Activated T-helper 1 cell treated with anti-CD3 and anti-CD28 coated beads, Interleukin-2, amount 50 U/mL, for 16 hours (primary cell): ENCODE measurements at regions not wholly inside any gene's neighbourhood (a gene's known extent, or its start where the extent isn't known, plus 50 kb on each side); places are given as distances from the start of the nearest gene placed in this dataset.

Experiments used
- DNase-seq, 2 donors: peaks; one replicate each; pipeline ENCODE4 v3.0.0-alpha.2; 2020; ENCODE audit warnings: low read depth in 1 of 2, low spot score in 1 of 2

DNA sequence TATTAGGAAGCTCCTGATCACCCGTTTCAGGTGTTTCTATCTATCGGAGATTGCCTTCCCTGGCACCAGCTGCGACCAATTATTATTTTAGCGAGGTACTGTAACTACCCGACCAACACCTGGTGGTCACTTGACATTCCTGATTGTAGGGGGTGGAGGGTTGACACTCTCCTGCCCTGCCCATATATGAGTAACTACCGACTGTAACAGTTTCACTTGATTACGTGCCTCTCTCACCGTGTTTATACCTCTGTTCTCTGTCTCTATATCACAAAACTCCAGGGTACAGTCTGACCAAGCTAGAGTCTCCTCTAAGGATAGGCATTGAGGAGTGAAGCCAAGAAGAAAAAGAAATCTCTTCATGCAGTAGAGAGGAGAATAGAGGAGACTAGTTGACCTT lies 268.0 kb upstream of the LRATD1 start:
- no peak for DNase-seq

DNA sequence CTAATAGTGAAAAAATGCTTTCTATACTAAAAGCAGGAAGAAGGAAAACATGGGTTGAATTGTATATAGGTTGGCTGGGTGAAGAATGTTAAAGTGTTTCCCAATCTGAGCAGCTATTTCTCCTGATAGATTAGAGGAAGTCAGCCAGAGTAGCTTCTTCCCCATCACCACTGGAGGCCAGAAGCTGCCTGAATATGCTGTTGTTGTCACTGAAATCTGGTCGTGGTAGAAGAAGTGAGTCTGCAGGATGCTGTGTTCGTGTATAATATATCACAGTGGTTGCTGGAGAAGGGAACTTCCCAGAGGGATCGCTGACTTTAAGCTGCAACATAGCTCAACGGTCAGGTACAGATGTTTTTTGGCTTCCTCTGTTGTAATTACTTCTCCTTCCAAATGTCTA lies 247.5 kb upstream of the LRATD1 start:
- DNase-seq: no peak

DNA sequence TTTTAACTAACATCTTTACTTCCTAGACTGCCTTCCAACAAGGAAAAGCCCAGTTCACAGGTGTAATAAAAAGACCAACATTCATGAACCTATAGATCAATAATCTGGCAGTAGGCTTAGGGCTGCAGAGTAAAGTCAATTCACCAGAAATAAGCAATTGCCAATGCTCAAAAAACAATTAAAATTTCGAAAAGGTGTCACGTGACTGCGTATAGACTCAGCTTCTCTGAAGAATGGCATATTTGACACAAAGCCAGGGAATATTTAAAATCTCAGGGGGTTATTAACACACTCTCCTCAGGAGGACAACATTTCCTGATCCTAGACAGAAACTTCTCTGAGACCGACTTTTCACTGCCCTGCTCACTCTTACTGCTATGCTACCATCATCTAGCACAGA lies 245.2 kb upstream of the LRATD1 start:
- no peak for DNase-seq

- no peak for DNase-seq
These were observed 243.8 kb upstream of the LRATD1 start for GRCh38 chr2:14388724-14389123.

DNA sequence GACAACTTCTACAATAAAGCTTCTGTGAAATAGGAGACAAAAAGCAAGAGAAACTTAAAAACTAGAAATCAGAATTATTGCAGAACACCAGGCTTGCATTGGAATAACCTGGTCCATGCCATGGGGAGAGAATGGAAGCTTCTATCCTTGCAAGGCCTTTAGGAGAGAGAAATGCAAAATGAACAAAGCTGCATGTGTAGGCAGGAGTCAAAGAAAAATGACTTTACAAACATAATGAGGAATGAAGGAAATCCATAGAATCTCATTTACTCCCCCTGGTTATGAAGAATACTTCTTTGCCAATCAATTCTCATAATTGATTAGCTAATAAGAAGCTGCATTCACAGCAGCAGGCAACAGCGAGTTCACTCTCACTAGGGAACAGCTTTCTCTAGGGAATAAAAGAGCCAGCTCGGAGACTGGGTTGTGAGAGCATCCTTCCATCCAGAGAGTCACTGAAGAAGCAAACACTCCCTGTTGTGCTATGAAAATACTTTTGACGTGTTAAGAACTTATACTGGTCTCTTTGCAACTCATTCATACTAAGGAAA lies 235.9 kb upstream of the LRATD1 start:
- no peak for DNase-seq

DNA sequence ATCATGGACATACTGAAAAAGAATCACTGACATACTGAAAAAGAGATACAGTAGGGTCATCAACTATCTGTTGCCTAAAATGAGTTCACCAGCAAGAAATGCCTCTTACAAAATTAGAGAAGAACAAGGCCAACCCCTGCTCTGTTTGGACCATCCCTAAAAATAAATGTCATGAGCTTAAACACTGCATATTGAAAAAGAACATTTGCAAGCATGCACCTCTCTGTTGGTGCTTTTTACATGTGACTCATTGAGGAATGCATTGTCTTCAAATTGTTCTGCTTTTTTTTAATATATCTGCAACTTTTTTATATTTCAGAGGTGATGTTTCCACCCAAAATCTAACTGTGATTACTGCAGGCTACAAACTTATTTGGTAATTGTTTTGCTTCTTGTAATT lies 233.9 kb upstream of the LRATD1 start:
- no peak for DNase-seq

DNA sequence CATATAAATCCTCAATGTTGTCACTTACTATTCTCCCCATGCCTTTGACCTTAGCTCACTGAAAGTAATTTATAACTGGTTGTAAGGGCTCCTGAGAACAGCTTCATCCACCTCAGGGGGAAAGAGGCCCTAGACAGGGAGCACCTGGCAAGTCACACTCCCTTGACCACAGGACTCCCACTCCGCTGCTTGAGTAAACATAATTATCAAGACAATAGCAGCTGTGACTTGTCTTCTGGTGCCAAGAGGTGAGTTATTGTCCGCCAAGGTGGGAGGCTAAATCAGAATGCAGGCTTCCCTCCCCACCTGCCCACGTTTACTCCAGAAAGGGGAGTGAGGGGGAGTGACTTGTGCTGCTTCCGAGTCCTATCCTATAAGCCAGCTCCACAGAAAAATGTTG lies 230.6 kb upstream of the LRATD1 start:
- DNase-seq: no peak

- no peak for DNase-seq
These were observed 223.8 kb upstream of the LRATD1 start for GRCh38 chr2:14408695-14409094.

DNA sequence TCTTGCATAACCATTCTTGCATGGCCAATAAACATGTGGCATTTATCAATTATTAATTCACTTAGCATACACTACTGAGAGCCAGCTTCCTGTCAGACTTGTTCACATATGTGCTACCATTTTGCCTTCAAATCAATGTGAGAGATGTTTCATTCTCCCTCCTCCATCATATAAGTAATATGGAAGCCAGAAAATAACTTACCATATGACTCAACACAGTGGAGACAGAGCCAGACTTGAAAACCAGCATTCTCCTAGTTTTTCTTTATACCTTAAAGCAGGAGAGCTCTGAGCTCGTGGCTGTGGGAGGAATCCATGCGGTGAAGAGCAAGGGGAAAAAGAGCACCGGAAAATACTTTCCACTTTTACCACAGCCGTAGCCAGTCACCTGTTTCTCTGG lies 215.0 kb upstream of the LRATD1 start:
- DNase-seq: no peak

DNA sequence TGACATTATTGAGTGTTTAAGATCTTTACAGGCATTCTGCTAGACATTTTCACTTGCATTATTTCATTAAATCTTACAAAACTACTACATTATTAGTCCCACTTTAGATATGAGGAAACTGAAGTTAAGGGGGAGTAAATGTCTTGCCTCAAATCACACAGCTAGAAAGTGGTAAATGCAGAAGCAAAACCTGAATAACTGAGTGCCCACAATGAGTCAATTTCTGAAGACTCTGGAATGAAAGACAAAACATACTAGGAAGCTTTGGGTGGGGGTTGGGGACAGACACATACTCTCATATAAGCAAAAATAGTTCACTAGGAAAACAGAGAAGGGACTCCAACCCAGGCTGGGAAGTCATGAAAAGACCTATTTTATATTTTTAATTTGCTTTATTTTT lies 214.4 kb upstream of the LRATD1 start:
- no peak for DNase-seq

- DNase-seq: no peak
These were observed 211.7 kb upstream of the LRATD1 start for GRCh38 chr2:14420851-14421250.

- DNase-seq: no peak
These were observed 210.1 kb upstream of the LRATD1 start for GRCh38 chr2:14422426-14422825.

- DNase-seq: no peak
These were observed 209.2 kb upstream of the LRATD1 start for GRCh38 chr2:14423145-14423906.

DNA sequence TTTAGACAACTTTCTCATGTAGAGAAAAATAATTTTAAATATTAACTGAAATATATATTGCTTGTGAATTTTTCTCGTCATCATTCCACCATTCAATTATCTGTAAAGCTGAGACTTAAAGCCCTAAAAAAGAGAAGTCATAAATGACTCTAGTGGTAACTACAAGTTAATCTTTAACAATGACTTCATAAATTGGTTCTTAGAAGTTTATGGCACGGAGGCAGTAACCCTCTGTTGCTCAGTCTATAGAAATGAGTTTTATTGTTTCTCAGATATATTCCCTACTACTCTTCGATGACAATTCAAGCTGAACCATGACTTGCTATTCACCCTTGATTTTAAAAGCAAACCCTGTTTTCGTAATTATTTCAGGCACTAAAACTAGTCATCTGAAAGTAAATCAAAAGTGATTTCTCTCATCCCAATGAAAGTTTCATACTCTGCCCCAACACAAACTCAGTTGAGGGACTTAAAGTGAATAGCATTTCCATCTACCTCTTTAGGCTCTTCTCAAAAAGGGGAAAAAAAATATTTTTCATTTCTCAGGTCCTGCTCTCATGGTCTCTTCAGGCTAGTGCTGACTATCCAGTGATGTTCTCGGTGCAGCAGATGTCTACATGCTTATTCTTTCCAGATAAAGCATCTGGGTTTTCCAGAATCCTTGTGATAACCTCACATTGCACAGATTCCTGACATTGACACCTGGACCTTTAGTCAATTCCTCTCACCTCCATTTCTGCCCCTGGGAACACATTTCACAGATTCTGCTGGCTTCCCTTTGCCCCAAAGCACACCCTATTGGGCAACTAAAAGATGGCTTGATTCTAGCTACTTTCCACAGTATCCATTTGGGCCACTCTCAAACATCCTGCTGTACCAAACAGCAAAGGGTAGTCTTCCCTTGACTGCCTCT lies 207.8 kb upstream of the LRATD1 start:
- no peak for DNase-seq

DNA sequence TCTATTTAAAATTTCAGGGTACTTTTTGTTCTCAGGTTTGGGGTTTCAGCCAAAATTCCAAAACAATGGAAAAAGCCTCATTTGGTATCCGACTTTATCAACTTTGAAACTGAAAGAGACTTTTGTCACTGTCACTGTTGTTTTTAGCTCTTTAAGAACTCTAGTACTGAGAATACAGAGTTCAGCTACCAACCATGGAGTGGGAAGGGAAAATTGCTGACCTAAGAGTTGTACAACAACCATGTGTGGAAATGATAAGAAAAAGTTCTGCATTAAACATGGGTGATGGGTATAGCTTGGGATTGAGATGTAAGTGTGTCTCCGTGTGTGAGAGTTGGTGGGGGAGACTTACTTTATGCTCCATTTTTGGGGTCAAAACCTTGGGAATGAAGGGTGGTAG lies 206.6 kb upstream of the LRATD1 start:
- no peak for DNase-seq

DNA sequence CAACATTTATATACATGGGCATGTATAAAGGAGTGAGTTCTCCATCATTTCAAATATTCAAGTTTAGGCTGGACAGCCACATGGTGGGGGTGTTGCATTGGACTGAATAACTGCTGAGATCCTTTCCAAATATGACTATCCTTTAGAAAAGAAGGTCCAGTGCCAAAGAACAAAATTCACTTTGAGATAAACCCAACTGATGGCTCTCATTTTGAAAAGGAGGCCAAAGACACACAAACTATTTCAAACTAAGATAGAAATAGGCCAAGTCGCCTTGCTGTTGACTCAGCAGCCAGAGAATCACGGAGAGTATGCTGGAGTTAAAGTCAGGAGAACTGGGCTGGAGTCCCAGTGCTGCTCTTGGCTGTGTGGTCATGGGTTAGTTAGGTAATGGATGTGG lies 204.5 kb upstream of the LRATD1 start:
- DNase-seq: no peak

DNA sequence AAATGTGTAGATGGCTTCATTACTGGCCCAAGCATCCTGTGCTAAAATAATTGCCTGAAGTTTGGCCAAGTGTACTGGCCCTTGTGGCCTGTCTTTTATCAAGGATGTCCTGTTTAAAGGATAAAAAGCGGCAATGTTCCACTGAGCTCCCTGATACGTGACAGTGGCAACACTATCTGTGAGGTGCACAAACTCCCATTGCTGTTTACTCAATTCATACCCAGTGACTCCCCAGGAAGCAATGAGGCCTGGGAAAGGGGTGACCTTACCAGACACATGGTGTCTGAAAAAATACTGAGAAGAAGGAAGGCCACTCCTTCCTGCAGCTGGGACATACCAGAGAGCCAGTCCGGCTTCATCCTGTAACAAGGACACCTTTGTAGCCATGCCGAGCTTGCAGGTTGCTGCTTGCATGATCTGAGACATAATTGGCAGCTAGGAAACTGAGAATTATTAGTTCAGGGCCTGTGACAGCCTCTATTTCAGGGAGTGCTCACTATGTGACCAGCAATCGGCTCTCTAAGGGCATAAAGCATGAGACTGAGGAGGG lies 198.5 kb upstream of the LRATD1 start:
- no peak for DNase-seq

DNA sequence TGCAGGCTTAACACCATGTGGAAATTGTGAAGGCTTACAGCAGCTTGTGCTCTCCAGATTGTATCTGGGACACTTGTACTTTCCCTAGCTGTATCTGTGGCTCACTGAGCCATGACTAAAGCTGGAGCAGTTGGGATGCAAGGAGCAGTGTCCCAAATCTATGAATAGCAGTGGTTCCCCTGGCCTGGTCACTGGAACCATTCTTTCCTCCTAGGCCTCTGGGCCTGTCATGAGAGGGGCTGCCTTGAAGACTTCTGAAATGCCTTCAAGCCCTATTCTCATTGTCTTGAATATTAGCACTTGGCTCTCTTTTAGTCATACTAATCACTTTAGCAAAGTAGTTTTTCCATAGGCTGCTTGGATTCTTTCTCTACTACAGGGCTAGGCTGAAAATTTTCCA lies 186.8 kb upstream of the LRATD1 start:
- no peak for DNase-seq

GRCh38 chr2:14448340-14448739 lies 184.2 kb upstream of the LRATD1 start:
- DNase-seq: no peak

GRCh38 chr2:14451312-14451711 lies 181.2 kb upstream of the LRATD1 start:
- DNase-seq: no peak

- DNase-seq: no peak
These were observed 178.3 kb upstream of the LRATD1 start for GRCh38 chr2:14454202-14454601.

- DNase-seq: no peak
These were observed 172.7 kb upstream of the LRATD1 start for GRCh38 chr2:14459786-14460325.
